Activated B cell treated with CpG ODN at 0.5 μM for 24 hours (primary cell): ENCODE measurements at regions not wholly inside any gene's neighbourhood (a gene's known extent, or its start where the extent isn't known, plus 50 kb on each side); places are given as distances from the start of the nearest gene placed in this dataset.
"Not testable (repeated sequence)": the region's sequence is repeated elsewhere in the genome, so short reads cannot be mapped to it uniquely, and the experiment has no call there.

Experiments used
- ATAC-seq: fragments of 200-7000 bp; cut with Tn5 transposase; one replicate; pipeline ENCODE4 v1.10.0; 2021; ENCODE audit warnings: low read depth, mild to moderate bottlenecking, moderate library complexity
- CTCF ChIA-PET: fragments of 350-600 bp; sonication (Branson Sonifier 250); formaldehyde crosslinking; loops from one replicate; lab custom pipeline; 2021; ENCODE audit warnings: antibody characterized with exemption; lab: Charles Lee
- POLR2A ChIA-PET: fragments of 350-600 bp; sonication (Branson Sonifier 250); formaldehyde crosslinking; loops from one replicate; lab custom pipeline; 2021; ENCODE audit warnings: antibody characterized with exemption; lab: Charles Lee
- DNase-seq: peaks from one replicate; pipeline ENCODE4 v3.0.0; 2022
- H3K27ac Mint-ChIP-seq: one replicate; pipeline ENCODE4 v1.8.0; 2020; ENCODE audit warnings: mixed read lengths
- H3K27me3 Mint-ChIP-seq: one replicate; pipeline ENCODE4 v1.8.0; 2021; ENCODE audit warnings: mixed read lengths
- H3K36me3 Mint-ChIP-seq: one replicate; pipeline ENCODE4 v1.8.0; 2021; ENCODE audit warnings: low read depth, mixed read lengths
- H3K4me1 Mint-ChIP-seq: one replicate; pipeline ENCODE4 v1.8.0; 2021; ENCODE audit warnings: mixed read lengths
- H3K4me3 Mint-ChIP-seq: one replicate; pipeline ENCODE4 v1.8.0; 2020; ENCODE audit warnings: mild to moderate bottlenecking, mixed read lengths
- H3K9me3 Mint-ChIP-seq: one replicate; pipeline ENCODE4 v1.8.0; 2020; ENCODE audit warnings: mixed read lengths
- intact Hi-C: fragments of 100-400 bp; cut with micrococcal nuclease; formaldehyde crosslinking; loops from one replicate; pipeline ENCODE4 v1.15.1; 2024
- TF ChIP-seq, protein P1 (sequence below): fragments of 200-600 bp; IDR thresholded peaks from one replicate; pipeline ENCODE4 v1.8.0; 2022; ENCODE audit warnings: antibody characterized with exemption, mild to moderate bottlenecking

DNA sequence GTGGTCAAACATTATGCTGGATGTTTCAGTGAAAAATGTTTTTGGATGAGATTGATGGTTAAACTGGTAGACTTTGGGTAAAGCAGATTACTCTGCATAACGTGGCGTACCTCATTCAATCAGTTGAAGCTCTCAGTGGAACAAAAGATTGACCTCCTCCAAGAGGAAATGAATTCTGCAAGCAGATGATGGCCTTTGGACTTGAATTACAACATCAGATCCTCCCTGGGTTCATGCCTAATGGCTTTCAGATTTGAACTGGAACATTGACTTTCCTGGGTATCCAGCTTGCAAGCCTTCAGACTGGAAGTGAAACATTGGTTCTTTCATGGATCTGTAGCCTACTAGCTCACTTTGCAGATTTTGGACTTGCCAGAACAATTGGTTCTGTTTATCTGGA lies 169.3 kb upstream of the MALRD1 start:
- H3K9me3 Mint-ChIP-seq, result peaks cover 3% of the 10 kb centered on the region
- intact Hi-C loops, result no loop called here
- H3K27ac Mint-ChIP-seq, result no peak overlapping the region
- no peak overlapping the region for H3K4me3 Mint-ChIP-seq
- DNase-seq (no peak), ATAC-seq (no peak)
- H3K4me1 Mint-ChIP-seq, result no peaks in the 10 kb centered on the region
- TF ChIP-seq, protein P1, sequence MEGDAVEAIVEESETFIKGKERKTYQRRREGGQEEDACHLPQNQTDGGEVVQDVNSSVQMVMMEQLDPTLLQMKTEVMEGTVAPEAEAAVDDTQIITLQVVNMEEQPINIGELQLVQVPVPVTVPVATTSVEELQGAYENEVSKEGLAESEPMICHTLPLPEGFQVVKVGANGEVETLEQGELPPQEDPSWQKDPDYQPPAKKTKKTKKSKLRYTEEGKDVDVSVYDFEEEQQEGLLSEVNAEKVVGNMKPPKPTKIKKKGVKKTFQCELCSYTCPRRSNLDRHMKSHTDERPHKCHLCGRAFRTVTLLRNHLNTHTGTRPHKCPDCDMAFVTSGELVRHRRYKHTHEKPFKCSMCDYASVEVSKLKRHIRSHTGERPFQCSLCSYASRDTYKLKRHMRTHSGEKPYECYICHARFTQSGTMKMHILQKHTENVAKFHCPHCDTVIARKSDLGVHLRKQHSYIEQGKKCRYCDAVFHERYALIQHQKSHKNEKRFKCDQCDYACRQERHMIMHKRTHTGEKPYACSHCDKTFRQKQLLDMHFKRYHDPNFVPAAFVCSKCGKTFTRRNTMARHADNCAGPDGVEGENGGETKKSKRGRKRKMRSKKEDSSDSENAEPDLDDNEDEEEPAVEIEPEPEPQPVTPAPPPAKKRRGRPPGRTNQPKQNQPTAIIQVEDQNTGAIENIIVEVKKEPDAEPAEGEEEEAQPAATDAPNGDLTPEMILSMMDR, result no peak
- POLR2A ChIA-PET, result no interaction called here
- H3K36me3 Mint-ChIP-seq, result no peaks in the 10 kb centered on the region
- CTCF ChIA-PET, result no interaction called here
- H3K27me3 Mint-ChIP-seq, result no peaks in the 10 kb centered on the region

DNA sequence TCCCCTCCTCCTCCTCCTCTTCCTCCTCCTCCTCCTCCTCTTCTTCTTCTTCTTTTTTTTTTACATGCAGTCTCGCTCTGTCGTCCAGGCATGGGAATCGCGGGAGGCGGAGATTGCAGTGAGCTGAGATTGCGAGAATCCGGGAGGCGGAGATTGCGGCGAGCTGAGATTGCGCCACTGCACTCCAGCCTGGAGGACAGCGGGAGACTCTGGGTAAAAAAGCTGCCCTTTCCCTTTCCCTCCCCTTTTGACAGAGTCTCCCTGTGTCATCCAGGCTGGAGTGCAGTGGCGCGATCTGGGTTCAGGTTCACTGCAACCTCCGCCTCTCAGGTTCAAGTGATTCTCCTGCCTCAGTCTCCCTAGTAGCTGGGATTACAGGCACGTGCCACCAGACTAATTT lies 168.1 kb upstream of the MALRD1 start:
- H3K36me3 Mint-ChIP-seq, result no peaks in the 10 kb centered on the region
- no peaks in the 10 kb centered on the region for H3K27me3 Mint-ChIP-seq
- POLR2A ChIA-PET, result no interaction called here

DNA sequence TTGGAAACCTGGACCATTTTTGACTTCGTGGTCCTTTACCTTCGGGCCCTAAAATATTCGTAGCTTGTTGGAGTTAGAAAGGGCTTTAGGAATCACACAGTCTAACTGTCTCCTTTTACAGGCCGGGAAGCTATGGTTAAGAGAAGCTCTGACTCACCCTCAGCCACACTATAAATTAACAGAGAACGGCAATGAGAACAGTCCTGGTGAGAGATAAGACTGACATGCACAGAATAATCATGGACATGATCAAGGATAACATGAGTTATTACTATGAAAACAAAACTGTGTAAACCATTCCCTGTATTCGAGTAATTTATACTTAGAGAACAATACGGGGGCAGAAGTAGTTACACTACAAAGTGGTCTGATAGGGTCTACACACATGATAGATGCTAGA lies 162.5 kb upstream of the MALRD1 start:
- no peak overlapping the region for H3K27ac Mint-ChIP-seq
- H3K4me3 Mint-ChIP-seq, result no peak overlapping the region
- H3K9me3 Mint-ChIP-seq, result no peaks in the 10 kb centered on the region
- intact Hi-C loops, result no loop called here
- ChIA-PET CTCF (no interaction called here), POLR2A (no interaction called here)
- H3K27me3 Mint-ChIP-seq, result no peaks in the 10 kb centered on the region
- H3K4me1 Mint-ChIP-seq, result no peaks in the 10 kb centered on the region
- ATAC-seq (no peak), DNase-seq (no peak)
- TF ChIP-seq, protein P1, result no peak
- H3K36me3 Mint-ChIP-seq, result no peaks in the 10 kb centered on the region

More for the DNA sequence above, 168.1 kb upstream of the MALRD1 start:
- ATAC-seq (no peak), DNase-seq (no peak)
- Mint-ChIP-seq H3K27ac (no peak overlapping the region), H3K4me3 (no peak overlapping the region), H3K4me1 (no peaks in the 10 kb centered on the region), H3K9me3 (peaks cover 3% of the 10 kb centered on the region)
- TF ChIP-seq, protein P1, result no peak
- intact Hi-C loops, result no loop called here
- CTCF ChIA-PET, result no interaction called here

DNA sequence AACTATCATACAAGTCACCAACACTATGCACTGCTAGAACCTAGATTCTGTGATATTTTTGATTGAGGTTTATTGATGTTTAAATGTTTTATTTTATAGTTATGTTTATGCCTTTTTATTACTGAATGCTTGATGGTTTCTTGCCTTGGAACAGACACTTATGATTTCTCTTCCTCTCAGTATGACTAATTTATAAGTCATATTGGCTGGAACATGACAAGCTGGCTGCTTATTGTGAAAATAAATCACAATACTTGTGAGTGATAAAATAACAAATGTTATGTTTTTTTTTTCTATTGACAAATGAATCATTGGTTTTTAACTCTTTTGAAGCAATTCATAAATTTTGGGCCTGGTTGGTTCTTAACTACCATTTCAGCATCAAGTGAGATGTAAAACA lies 142.0 kb upstream of the MALRD1 start:
- Mint-ChIP-seq H3K27ac (no peak overlapping the region), H3K36me3 (no peaks in the 10 kb centered on the region), H3K4me1 (no peaks in the 10 kb centered on the region), H3K4me3 (no peak overlapping the region), H3K27me3 (no peaks in the 10 kb centered on the region), H3K9me3 (peaks cover 8% of the 10 kb centered on the region)
- DNase-seq (no peak), ATAC-seq (no peak)
- TF ChIP-seq, protein P1, result no peak
- ChIA-PET POLR2A (no interaction called here), CTCF (no interaction called here)
- intact Hi-C loops, result no loop called here

DNA sequence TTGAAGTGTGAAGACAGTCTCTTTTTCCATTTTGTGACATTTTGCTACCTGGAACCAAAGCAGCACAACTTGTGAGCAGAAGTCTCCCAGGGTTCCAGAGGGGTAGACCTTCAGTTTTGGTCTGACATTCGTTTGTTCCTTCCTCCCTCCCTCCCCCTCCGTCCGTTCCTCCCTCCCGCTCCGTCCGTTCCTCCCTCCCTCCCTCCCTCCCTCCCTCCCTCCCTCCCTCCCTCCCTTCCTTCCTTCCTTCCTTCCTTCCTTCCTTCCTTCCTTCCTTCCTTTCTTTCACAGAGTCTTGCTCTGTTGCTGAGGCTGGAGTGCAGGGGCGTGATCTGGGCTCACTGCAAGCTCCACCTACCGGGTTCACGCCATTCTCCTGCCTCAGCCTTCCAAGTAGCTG lies 131.2 kb upstream of the MALRD1 start:
- H3K9me3 Mint-ChIP-seq, H3K4me1 Mint-ChIP-seq, H3K27me3 Mint-ChIP-seq, DNase-seq, ATAC-seq, intact Hi-C loops, H3K27ac Mint-ChIP-seq, H3K36me3 Mint-ChIP-seq, POLR2A ChIA-PET, CTCF ChIA-PET, H3K4me3 Mint-ChIP-seq: not testable (repeated sequence)

DNA sequence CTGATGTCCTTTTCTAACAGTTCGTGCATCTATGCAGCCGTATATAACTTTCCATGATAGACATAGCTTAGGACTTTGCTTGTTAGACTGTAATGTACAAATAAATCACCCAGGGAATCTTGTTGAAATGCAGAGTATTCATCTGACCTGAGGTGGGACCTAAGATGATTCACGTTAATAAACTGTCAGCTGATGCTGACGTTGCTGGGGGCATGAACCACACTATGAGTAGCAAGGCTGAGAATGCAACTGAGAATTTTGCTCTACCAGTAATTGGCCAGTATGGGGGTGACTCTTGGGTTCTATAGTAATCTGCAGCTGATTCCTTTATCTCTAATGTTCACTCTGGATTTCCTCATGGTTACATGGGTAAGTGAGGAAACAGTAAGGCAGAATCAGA lies 130.1 kb upstream of the MALRD1 start:
- H3K27me3 Mint-ChIP-seq, result no peaks in the 10 kb centered on the region
- no peak overlapping the region for H3K27ac Mint-ChIP-seq

More for the DNA sequence above, 130.1 kb upstream of the MALRD1 start:
- H3K9me3 Mint-ChIP-seq, result no peaks in the 10 kb centered on the region
- CTCF ChIA-PET, result no interaction called here
- H3K4me3 Mint-ChIP-seq, result no peak overlapping the region
- TF ChIP-seq, protein P1, result no peak
- H3K36me3 Mint-ChIP-seq, result no peaks in the 10 kb centered on the region
- intact Hi-C loops, result no loop called here
- H3K4me1 Mint-ChIP-seq, result no peaks in the 10 kb centered on the region
- DNase-seq (no peak), ATAC-seq (no peak)
- POLR2A ChIA-PET, result no interaction called here
